ENCODE measurements at regions not wholly inside any gene's neighbourhood (a gene's known extent, or its start where the extent isn't known, plus 50 kb on each side); places are given as distances from the start of the nearest gene placed in this dataset.

GRCh38 chr5:97762483-97762882, 579.4 kb upstream of the RIOK2 start:
- TF ChIP-seq CTCF (IDR thresholded peaks at IDR 0.05; ENCODE audit: low read length) (no peak), EZH2 (IDR thresholded peaks at IDR 0.05; ENCODE audit: borderline replicate concordance, low read length) (no peak)

Data from OCI-LY1 (cell line).